ENCODE measurements at regions not wholly inside any gene's neighbourhood (a gene's known extent, or its start where the extent isn't known, plus 50 kb on each side); places are given as distances from the start of the nearest gene placed in this dataset.

DNA sequence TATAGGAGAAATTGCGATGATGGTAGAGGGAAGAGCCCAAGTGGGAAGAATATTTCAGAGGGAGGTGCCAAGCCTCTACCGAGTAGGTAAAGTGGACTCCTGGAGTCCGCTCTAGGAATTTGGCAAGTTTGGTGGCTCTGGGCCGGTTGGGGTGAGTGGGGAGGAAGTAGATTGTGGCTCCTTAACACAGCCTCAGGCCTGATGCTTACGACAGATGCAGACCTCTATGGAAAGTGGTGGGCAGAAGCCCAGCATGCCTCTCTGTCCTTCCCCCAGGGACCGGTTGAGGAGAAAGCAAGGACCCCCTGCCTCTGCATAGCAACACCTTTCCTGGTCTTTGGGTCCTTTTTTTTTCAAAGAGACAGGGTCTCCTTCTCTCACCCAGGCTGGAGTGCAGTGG is 55.9 kb upstream of the SIAH1 start:
- H3K4me3 ChIP-seq (ENCODE audit: insufficient read depth, low read depth, low read length) = no peak overlapping the region
- ATAC-seq (ENCODE audit: low read depth) (no peak), DNase-seq (no peak)
- no peaks in the 10 kb centered on the region for H3K27me3 ChIP-seq (ENCODE audit: control insufficient read depth, insufficient read depth, low read length)
- no peak overlapping the region for H2BK120ac ChIP-seq (ENCODE audit: low read depth, low read length)
- no peak overlapping the region for H4K8ac ChIP-seq (ENCODE audit: low read depth in 2 of 2, low read length in 2 of 2)
- intact Hi-C loops (cut with micrococcal nuclease) = no loop called here
- H3K18ac ChIP-seq (ENCODE audit: low read depth, low read length) = no peak overlapping the region
- no peak overlapping the region for H2AK5ac ChIP-seq (ENCODE audit: low read depth, low read length)
- dilution Hi-C loops (cut with HindIII; ENCODE audit: low sequenced_read_pairs, unreplicated experiment) = no loop called here
- no TSS peak for BruUV-seq (replicated peaks)
- ChIA-PET CTCF (no interaction called here), POLR2A (ENCODE audit: unreplicated experiment) (no interaction called here)
- H4K5ac ChIP-seq (ENCODE audit: low read depth, low read length) = no peak overlapping the region
- H3K27ac ChIP-seq (ENCODE audit: insufficient read depth, low read length) = no peak overlapping the region
- TF ChIP-seq RFX5 (IDR thresholded peaks at IDR 0.05; ENCODE audit: low read depth, low read length) (no peak), MXI1 (IDR thresholded peaks at IDR 0.05; ENCODE audit: borderline replicate concordance, low read depth, low read length) (no peak), CHD1 (IDR thresholded peaks at IDR 0.05; ENCODE audit: low read depth, low read length) (no peak)
- H3K23ac ChIP-seq (ENCODE audit: low read depth, low read length) = no peak overlapping the region
- no peak overlapping the region for H2BK5ac ChIP-seq (ENCODE audit: low read depth, low read length, poor library complexity, severe bottlenecking)
- no peak overlapping the region for H3K4me2 ChIP-seq (ENCODE audit: low read depth, low read length)
- WGBS, 2 experiments (ENCODE audit: extremely low coverage in 2 of 2, insufficient read length in 1 of 2) = 100% methylated on average over 1 of the region's 6 CpGs
- peaks cover 6% of the 10 kb centered on the region for H3K4me1 ChIP-seq (ENCODE audit: control insufficient read depth, insufficient read depth, low read length)
- no peak overlapping the region for H2AFZ ChIP-seq (replicated peaks; ENCODE audit: low read length, poor library complexity)
- in situ Hi-C loops (cut with MboI; ENCODE audit: low sequenced_read_pairs) = no loop called here
- H3K9me3 ChIP-seq (ENCODE audit: control insufficient read depth, insufficient read depth, low read length) = no peaks in the 10 kb centered on the region
- no peak overlapping the region for H4K91ac ChIP-seq (ENCODE audit: insufficient read depth, low read depth, low read length)
- no peak overlapping the region for H2BK20ac ChIP-seq (ENCODE audit: low read depth, low read length)
- no peaks in the 10 kb centered on the region for H4K20me1 ChIP-seq (ENCODE audit: insufficient read depth, low read length)
- no peak overlapping the region for H3K9ac ChIP-seq (ENCODE audit: low read depth, low read length)
- H3K4ac ChIP-seq (ENCODE audit: low read depth, low read length) = no peak overlapping the region
- H3K14ac ChIP-seq (replicated peaks; ENCODE audit: low read depth, low read length) = no peak overlapping the region
- H3K9me1 ChIP-seq (ENCODE audit: insufficient read depth, low read length) = peaks cover 5% of the 10 kb centered on the region; the same call in 1 of the 2 replicates
- H3K36me3 ChIP-seq (ENCODE audit: control insufficient read depth, insufficient read depth, low read length) = no peaks in the 10 kb centered on the region
- H3K79me1 ChIP-seq (ENCODE audit: low read depth in 1 of 2, low read length in 2 of 2) = no peaks in the 10 kb centered on the region; a peak in 1 of 4 replicates
- H2BK15ac ChIP-seq (ENCODE audit: low read depth, low read length) = no peak overlapping the region
- H3K56ac ChIP-seq (ENCODE audit: extremely low read depth, insufficient read depth, low read length) = no peak overlapping the region
- H2AK9ac ChIP-seq (replicated peaks; ENCODE audit: low read depth, low read length, poor library complexity) = no peak overlapping the region

All from IMR-90 (cell line).